Esophagus muscularis mucosa (tissue), 4 donors: ENCODE measurements at regions not wholly inside any gene's neighbourhood (a gene's known extent, or its start where the extent isn't known, plus 50 kb on each side); places are given as distances from the start of the nearest gene placed in this dataset.

Source experiments
- CTCF ChIP-seq, 3 experiments: fragments of 200-600 bp in 2 of 3; fragments of 450-650 bp in 1 of 3; sonication (generic) in 2 of 3; IDR thresholded peaks; one replicate each; pipeline ENCODE4 v1.5.1; 2017 to 2019; ENCODE audit warnings: antibody characterized with exemption in 3 of 3, mild to moderate bottlenecking in 2 of 3, moderate library complexity in 1 of 3
- EP300 ChIP-seq: sonication (generic); formaldehyde crosslinking; IDR thresholded peaks from one replicate; pipeline ENCODE4 v1.6.1; 2017; ENCODE audit warnings: antibody characterized with exemption
- POLR2A ChIP-seq: fragments of 450-650 bp; IDR thresholded peaks from one replicate; pipeline ENCODE4 v1.6.1; 2017; ENCODE audit warnings: antibody characterized with exemption, moderate library complexity, mild to moderate bottlenecking, low read depth
- POLR2AphosphoS5 ChIP-seq, 2 donors: sonication (generic); formaldehyde crosslinking; IDR thresholded peaks; one replicate each; pipeline ENCODE4 v1.6.1; 2017; ENCODE audit warnings: antibody characterized with exemption in 2 of 2

GRCh38 chr5:173834071-173834771, 53.9 kb upstream of the CPEB4 start:
- TF ChIP-seq POLR2AphosphoS5 (IDR thresholded peaks at IDR 0.05) (no peak), EP300 (no peak), POLR2A (no peak), CTCF (IDR thresholded peaks at IDR 0.05) (no peak)
